Tibial artery (tissue), 4 donors: ENCODE measurements at regions not wholly inside any gene's neighbourhood (a gene's known extent, or its start where the extent isn't known, plus 50 kb on each side); places are given as distances from the start of the nearest gene placed in this dataset.

Experiments used
- DNase-seq, 2 donors: peaks; one replicate each; pipeline ENCODE4 v3.0.0-alpha.2; 2019
- H3K27ac ChIP-seq, 2 donors: fragments of 200-600 bp; sonication (generic) in 1 of 2; 1 replicate in 1 of 2; 2 replicates in 1 of 2; pipeline ENCODE4 v1.5.1; 2018 to 2019; ENCODE audit warnings: mild to moderate bottlenecking in 1 of 2
- H3K27me3 ChIP-seq, 2 donors: fragments of 200-600 bp; sonication (generic) in 1 of 2; one replicate each; pipeline versions ENCODE4 v1.5.1 to v1.6.0; 2016 to 2019
- H3K36me3 ChIP-seq, 3 donors: fragments of 200-600 bp; sonication (generic) in 2 of 3; one replicate each; pipeline ENCODE4 v1.5.1; 2016 to 2019; ENCODE audit warnings: mild to moderate bottlenecking in 2 of 3
- H3K4me1 ChIP-seq, 4 donors: fragments of 200-600 bp; sonication (generic) in 2 of 4; 1 replicate in 3 of 4; 2 replicates in 1 of 4; pipeline ENCODE4 v1.5.1; 2016 to 2019
- H3K4me3 ChIP-seq, 2 donors: fragments of 200-600 bp; sonication (generic) in 1 of 2; 1 replicate in 1 of 2; 2 replicates in 1 of 2; pipeline ENCODE4 v1.5.1; 2018 to 2019; ENCODE audit warnings: mild to moderate bottlenecking in 2 of 2
- H3K9me3 ChIP-seq, 3 donors: fragments of 200-600 bp; sonication (generic) in 1 of 3; one replicate each; pipeline ENCODE4 v1.5.1; 2016 to 2019
- CTCF ChIP-seq, 2 experiments: fragments of 200-600 bp in 1 of 2; fragments of 450-650 bp in 1 of 2; IDR thresholded peaks; one replicate each; pipeline ENCODE4 v1.5.1; 2017 to 2019; ENCODE audit warnings: antibody characterized with exemption in 2 of 2, mild to moderate bottlenecking in 1 of 2, moderate library complexity in 1 of 2
- intact Hi-C: fragments of 100-400 bp; cut with DNase I; formaldehyde crosslinking; loops from one replicate; pipeline ENCODE4 v1.15.0; 2023; ENCODE audit warnings: low total_unique reads

DNA sequence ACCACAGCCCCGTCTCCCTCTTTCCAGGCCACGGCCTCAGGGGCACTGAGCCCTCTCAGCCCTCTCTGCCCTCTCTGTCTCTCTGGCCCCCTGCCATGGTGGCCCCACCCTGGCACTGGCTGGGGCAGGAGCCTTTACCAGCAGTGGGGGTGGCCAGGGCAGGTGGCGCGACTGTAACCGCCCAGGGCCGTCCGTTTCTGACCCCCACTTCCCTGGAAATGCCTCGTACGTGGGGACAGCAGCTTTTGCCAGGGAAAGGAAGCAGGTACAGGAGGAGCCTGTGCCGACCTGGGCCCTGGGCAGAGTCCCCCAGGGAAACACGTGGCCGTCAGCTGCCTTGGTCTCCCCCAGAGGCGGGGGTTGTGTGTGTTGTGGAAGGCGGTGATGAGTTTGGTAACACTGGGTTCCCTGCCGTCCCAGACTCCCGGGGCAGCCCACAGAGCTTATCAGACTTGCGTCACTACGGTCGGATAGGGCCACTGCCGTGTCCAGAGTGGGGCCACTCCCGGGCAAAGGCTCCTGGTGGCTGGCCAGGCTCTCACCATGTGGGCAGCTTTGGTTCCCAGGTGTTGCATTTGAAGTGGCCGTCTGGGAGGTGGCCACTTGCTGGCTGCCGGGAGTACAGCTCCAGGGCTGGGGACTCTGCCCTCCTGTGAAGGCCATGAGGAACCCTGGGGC is 249.3 kb upstream of the CIBAR2 start:
- no peak for TF ChIP-seq CTCF (IDR thresholded peaks at IDR 0.05)
- no peak for DNase-seq
- intact Hi-C loops, result no loop called here
- Histone ChIP-seq H3K4me3 (no peak overlapping the region), H3K27ac (no peak overlapping the region), H3K36me3 (no peaks in the 10 kb centered on the region), H3K9me3 (peaks cover 0 to 4% (median 0%) of the 10 kb centered on the region in 3 donors), H3K4me1 (peaks cover 0 to 9% (median 3%) of the 10 kb centered on the region in 4 donors), H3K27me3 (no peaks in the 10 kb centered on the region)

- Histone ChIP-seq H3K36me3 (no peaks in the 10 kb centered on the region), H3K4me1 (peaks cover 0 to 9% (median 3%) of the 10 kb centered on the region in 4 donors), H3K27ac (no peak overlapping the region), H3K27me3 (no peaks in the 10 kb centered on the region), H3K9me3 (peaks cover 0 to 4% (median 0%) of the 10 kb centered on the region in 3 donors), H3K4me3 (no peak overlapping the region)
- TF ChIP-seq CTCF (IDR thresholded peaks at IDR 0.05), result no peak
- no peak for DNase-seq
- intact Hi-C loops, result no loop called here
These were observed 250.2 kb upstream of the CIBAR2 start for GRCh38 chr16:85362443-85362842.

DNA sequence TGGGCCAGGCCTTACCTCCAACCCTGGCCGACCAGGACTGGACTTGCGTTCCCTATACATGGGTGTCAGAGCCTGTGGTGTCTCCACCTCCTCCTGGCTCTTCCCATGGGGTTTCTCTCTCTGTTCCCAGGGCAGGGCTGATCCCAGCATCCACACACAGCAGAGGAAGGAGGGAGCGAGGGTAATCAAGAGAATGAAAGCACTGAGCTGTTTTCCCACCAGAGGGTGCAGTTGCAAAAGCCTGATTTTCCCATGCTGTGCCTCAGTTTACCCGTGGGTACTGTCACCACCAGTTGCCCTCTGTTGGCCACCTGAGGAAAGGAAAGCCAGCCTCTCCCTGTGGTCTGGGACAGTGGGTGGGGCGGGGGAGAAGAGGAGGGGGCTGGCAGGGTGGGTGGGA is 249.7 kb upstream of the GSE1 start:
- Histone ChIP-seq H3K9me3 (peaks cover 0 to 4% (median 0%) of the 10 kb centered on the region in 3 donors), H3K27ac (no peak overlapping the region), H3K4me1 (peaks cover 0 to 9% (median 3%) of the 10 kb centered on the region in 4 donors), H3K36me3 (no peaks in the 10 kb centered on the region), H3K4me3 (no peak overlapping the region), H3K27me3 (no peaks in the 10 kb centered on the region)
- no peak for DNase-seq
- TF ChIP-seq CTCF (IDR thresholded peaks at IDR 0.05), result no peak
- intact Hi-C loops, result no loop called here

GRCh38 chr16:85363881-85364280 is 249.2 kb upstream of the GSE1 start:
- Histone ChIP-seq H3K4me1 (peaks cover 0 to 9% (median 3%) of the 10 kb centered on the region in 4 donors), H3K27ac (no peak overlapping the region), H3K9me3 (peaks cover 0 to 4% (median 0%) of the 10 kb centered on the region in 3 donors), H3K36me3 (no peaks in the 10 kb centered on the region), H3K4me3 (no peak overlapping the region), H3K27me3 (no peaks in the 10 kb centered on the region)
- no peak for TF ChIP-seq CTCF (IDR thresholded peaks at IDR 0.05)
- no peak for DNase-seq
- intact Hi-C loops, result no loop called here

DNA sequence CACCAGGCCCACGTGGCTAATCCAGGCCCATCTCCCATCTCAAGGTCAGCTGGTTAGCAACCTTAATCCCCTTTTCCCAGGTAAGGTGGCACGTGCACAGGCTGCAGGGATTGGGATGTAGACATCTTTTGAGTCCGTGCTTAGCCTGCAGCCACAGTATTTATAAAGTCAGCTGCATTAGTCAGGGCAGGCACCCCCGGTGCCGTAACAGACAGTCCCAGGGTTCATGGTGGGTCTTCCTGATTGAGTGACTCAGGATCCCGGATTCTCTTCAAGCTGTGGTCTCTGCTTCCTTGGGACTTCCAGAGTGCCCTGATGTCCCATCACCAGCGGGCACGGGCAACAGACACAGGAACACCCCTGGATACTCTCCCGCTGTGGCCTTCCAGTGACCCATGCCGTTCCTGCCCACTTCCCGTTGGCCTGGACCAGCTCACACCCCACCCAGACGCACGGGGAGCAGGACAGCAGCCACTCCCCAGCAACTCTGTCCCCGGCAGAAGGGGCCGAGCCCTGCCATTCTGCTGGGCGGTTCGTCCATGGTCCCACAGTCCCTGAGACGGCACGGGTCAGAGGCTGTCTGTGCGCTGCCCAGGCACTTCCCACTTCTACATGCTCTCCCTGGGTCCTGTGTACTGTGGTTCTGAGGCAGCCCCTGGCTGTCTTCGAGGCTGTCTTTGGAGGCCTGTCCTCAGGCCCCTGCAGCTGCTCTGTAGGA is 248.6 kb upstream of the GSE1 start:
- DNase-seq, result no peak
- intact Hi-C loops, result no loop called here
- Histone ChIP-seq H3K27ac (no peak overlapping the region), H3K9me3 (peaks cover 0 to 4% (median 0%) of the 10 kb centered on the region in 3 donors), H3K36me3 (no peaks in the 10 kb centered on the region), H3K27me3 (no peaks in the 10 kb centered on the region), H3K4me1 (peaks cover 0 to 10% (median 3%) of the 10 kb centered on the region in 4 donors), H3K4me3 (no peak overlapping the region)
- no peak for TF ChIP-seq CTCF (IDR thresholded peaks at IDR 0.05)
